Upper lobe of left lung (tissue), 4 donors: ENCODE measurements at regions not wholly inside any gene's neighbourhood (a gene's known extent, or its start where the extent isn't known, plus 50 kb on each side); places are given as distances from the start of the nearest gene placed in this dataset.

ENCODE experiments used
- CTCF ChIP-seq, 6 experiments: fragments of 450-650 bp in 4 of 6; fragments of 200-600 bp in 2 of 6; sonication (generic) in 2 of 6; IDR thresholded peaks; one replicate each; pipeline ENCODE4 v1.5.1; 2016 to 2019; ENCODE audit warnings: antibody characterized with exemption in 6 of 6
- EP300 ChIP-seq, 4 donors: sonication (generic); formaldehyde crosslinking; IDR thresholded peaks; one replicate each; pipeline ENCODE4 v1.5.1; 2017; ENCODE audit warnings: antibody characterized with exemption in 4 of 4, control low read depth in 2 of 4
- POLR2A ChIP-seq, 4 donors: fragments of 450-650 bp; IDR thresholded peaks; one replicate each; pipeline ENCODE4 v1.5.1; 2016 to 2017; ENCODE audit warnings: antibody characterized with exemption in 4 of 4, mild to moderate bottlenecking in 2 of 4
- POLR2AphosphoS5 ChIP-seq, 2 donors: sonication (generic); formaldehyde crosslinking; IDR thresholded peaks; one replicate each; pipeline ENCODE4 v1.5.1; 2017; ENCODE audit warnings: antibody characterized with exemption in 2 of 2

- TF ChIP-seq POLR2AphosphoS5 (IDR thresholded peaks at IDR 0.05) (no peak), CTCF (IDR thresholded peaks at IDR 0.05) (no peak), POLR2A (IDR thresholded peaks at IDR 0.05) (no peak), EP300 (IDR thresholded peaks at IDR 0.05) (no peak)
Observed at GRCh38 chr12:30134229-30134628, 350.5 kb upstream of the TMTC1 start.
